GM23248 (cell line): ENCODE measurements at regions not wholly inside any gene's neighbourhood (a gene's known extent, or its start where the extent isn't known, plus 50 kb on each side); places are given as distances from the start of the nearest gene placed in this dataset.

Experiments used
- EZH2 ChIP-seq: fragments of 200-600 bp; sonication (generic); IDR thresholded peaks from 2 replicates; pipeline ENCODE4 v1.6.1; 2018; ENCODE audit warnings: antibody characterized with exemption, mild to moderate bottlenecking; ENCODE audit not compliant: insufficient read depth, poor library complexity, severe bottlenecking
- EZH2phosphoT487 ChIP-seq: fragments of 200-600 bp; sonication (generic); IDR thresholded peaks from 2 replicates; pipeline ENCODE4 v1.6.1; 2018; ENCODE audit warnings: antibody characterized with exemption, moderate library complexity, mild to moderate bottlenecking, low read depth; ENCODE audit not compliant: insufficient read depth

DNA sequence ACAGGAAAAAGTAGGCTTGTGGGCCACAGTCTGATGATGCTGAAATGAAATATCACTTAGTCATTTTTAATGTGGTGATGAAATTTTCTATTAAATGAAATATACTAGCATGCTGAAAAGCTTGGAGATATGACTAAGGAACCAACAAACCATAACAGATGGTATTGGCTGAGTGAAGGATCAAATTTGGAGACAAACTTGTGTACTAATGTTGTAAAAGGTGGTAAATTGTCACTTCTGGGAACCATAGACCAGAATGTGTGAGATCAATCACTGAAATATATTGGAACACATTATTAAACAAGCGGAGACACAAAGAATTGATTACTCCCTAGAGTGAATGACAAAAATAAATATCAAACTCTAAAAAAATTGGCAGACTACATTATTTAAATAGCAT lies 232.4 kb downstream of the DOK5 start:
- TF ChIP-seq EZH2 (no peak), EZH2phosphoT487 (no peak)
